ENCODE measurements at regions not wholly inside any gene's neighbourhood (a gene's known extent, or its start where the extent isn't known, plus 50 kb on each side); places are given as distances from the start of the nearest gene placed in this dataset.
A peak's percentile ranks its signal among the peaks of the same experiment; 100 is the strongest.
"Not testable (repeated sequence)": the region's sequence is repeated elsewhere in the genome, so short reads cannot be mapped to it uniquely, and the experiment has no call there.

DNA sequence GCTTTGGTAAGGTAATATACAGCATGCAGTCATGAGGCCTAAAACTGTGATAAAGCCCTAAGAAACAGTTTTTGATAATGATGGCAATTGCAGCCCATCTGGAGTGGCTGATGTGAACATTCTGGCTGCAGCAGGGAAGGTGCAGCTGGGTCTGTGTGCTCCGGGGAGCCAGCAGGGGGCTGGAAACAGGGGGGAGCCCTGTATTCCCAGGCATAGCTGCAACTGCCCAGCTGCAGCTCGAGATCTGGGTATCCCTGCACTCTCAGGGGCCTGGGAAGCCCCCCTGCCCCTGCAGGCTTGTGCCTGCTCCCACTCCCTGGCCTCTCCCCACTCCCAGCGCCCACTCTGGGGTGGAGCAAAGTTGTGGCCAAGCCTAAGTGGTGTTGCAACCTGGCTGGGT, 95.6 kb downstream of the RRAGB start:
- DNase-seq: no peak

DNA sequence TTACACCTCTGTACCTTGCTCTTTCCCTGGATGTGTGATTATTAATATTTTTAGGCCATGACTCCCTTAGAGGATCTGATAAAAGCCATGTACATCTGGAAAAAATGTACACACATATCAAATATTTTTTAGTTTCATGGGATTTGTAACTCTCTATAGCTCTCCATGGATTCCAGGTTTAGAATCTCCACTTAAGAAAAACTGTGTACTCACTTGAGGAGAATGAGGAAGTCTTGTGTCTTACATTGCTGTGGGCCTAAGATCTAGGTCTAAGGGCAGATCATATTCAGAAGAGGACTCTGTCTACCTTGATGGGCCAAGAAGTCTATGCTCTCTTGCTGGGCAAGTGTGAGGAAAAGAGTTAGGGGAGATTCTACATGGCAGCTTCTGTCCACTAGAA, 98.0 kb downstream of the RRAGB start:
- no peak for DNase-seq

DNA sequence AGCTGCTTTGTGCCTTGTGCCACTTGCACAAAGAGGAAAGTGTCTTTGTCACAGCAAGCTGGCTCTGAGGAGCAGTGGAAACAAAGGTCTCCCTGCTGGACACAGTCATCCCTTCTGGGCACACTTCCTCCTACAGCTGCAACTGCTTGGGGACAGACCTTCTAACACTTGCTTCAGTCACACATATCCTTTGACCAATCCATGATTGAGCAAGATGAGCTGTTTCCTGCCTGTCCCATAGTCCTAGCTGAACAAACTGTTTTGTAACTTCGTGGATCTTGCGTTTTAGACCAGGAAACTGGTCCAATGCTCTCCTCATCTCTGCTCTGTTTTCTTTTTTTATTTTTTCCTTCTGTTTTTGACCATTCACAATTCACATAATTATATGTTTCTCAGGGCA, 98.5 kb downstream of the RRAGB start:
- no peak for DNase-seq

DNA sequence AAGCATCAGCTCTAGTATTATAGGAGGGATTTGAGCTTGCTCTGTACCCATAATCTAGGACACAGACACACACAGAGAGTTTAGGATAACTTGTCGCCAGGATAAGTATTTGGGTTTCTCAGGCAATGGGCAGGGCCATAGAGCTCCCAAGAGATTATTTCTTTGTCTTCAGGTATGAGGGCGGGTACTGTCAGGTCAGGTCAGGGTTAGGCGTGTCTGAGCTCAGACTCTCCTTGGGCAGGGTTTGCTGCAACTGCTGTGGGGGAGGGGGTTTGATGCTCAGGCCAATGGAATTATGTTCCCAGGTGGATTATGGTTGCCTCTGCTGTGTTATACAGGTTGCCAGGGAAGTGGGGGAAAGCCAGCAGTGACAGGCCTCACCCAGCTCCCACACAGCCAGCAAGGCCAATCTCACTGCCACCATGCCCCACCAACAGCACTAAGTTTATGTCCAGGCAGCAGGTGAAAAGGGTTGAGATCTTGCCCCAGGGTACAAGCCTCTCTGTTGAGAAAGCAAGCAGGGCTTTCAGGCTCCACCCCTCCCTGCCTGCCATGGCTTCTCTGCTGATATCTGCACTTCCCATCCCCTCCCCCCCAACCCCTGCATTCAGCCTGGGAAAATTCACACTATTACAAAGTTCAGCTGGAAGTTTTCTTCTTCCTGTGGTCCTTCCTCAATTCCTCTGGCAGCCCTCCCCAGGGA, 101.3 kb downstream of the RRAGB start:
- no peak for DNase-seq

DNA sequence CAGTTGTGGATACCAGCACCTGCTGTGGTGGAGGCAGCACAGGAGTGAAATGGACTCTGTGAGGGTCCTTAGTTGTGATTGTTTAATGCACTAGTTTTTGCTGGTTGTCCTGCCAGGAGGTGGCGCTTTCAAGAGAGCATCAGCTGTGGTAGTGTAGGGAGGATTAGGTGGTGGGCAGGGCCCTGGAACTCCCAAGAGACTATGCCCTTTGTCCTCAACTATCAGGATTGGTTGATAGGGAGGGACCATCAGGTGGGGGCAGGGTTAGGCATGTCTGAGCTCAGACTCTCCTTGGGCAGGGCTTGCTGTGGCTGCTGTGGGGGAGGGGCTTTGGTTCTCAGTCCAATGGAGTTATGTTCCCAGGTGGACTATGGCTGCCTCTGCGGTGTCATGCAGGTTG, 121.9 kb downstream of the RRAGB start:
- DNase-seq: no peak

DNA sequence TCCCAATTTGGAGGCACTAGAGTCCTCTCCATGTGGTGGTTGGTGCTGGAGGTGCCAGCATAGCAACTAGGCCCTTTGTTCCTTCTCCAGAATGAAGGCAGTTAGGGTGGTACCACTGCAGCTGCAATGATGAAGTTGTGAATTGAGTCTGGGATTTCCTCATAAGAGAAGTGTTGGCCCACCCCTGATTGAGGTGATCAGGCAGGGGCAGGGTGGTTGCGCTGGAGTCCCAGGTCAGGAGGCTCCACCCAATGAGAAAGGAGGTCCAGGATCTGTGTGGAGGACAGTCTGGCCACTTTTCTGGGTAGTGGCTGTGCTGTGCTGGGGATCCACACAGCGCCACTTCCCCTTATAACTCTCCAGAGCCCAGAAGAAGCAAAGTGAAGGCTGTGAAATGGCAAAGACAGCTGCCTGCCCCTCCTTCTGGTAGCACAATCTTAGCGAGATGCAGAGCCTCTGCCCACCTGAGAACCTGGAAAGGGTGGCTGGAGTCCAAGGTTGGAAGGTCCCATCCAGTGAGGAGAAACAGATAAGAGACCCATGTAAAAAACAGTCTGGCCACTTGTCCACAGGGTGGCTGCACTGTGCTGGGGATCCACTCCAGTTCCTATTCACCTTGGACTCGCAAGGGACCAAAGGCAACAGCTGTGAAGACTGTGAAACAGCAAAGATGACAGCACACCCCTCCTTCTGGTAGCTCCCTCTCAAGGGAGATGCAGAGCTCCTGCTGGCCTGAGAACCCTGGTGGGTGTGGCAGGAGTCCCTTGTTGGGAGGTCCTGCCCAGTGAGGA, 124.6 kb downstream of the RRAGB start:
- no peak for DNase-seq

DNA sequence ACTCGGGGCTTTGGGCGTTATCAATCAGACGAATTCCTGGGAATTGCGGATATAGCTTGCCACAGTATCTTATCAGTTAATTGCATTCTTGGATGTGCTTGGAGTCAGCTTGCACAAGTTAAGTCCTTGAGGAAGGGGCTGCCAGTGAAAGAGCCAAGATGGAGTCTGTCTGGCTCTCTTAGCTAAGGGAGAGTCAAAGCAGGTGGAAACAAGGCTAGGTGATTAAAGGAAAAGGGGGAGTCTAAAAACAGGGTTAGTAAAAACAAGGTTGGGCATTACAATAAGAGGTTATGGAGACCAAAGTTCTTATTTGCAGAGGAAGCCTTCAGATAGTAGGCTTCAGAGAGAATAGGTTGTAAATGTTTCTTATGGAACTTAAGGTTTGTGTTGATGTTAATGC, 149.2 kb downstream of the RRAGB start:
- DNase-seq: not testable (repeated sequence)

DNA sequence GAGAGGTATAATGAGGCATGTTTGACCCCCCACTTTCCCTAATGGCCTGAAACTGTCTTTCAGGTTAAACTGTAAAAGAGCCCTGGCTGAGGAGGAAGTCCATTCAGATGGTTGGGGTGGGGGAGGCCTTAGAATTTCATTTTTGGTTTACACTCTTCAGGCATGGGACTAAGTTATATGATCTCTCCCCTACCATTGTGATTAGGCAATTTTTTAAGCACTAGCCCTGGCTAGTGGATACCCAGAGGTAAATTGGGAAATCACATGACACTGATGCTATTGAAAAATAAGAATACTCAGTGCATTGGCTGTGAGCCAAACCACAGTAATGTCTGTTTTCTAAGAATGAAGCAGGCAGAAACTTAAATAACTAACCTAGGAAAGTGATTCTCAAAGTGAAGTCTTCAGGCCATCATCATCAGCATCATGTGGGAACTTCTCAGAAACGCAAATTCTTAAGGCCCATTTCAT, 149.7 kb downstream of the RRAGB start:
- no peak for DNase-seq

DNA sequence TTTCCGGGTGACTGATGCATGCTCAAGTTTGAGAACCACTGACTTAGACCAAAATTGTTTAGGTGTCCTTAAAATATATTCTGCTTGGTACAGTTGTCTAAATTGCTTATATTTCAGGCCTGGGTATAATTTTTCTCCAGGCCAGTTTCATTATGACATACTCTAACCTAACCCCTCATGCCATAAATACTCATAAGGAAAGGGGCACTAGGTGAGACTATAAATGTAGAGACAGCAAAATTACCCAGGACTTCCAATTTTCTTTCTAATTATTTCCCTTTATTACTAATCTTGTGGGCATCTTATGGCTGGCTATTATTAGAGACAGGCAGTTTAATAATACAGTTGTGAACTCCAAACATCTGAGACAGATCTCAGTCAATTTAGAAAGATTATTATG, 150.2 kb downstream of the RRAGB start:
- DNase-seq: no peak

DNA sequence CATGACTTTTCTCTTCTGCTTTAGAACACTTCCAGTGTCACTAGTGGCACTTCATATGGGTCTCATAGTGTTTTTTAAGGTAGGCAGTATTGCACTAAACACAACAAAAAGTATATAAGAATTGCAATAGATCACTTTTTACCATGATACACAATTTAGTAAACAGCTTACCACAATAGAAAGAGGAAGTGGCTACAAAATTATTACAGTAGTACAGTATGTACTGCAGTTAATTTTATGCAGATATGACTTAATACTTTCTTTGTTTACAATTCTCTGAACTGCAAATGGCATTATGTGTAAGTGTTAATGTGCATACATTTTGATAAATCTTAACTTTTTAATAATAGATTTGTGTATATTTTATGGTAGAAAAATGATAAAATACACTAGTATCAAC, 157.3 kb downstream of the RRAGB start:
- no peak for DNase-seq

DNA sequence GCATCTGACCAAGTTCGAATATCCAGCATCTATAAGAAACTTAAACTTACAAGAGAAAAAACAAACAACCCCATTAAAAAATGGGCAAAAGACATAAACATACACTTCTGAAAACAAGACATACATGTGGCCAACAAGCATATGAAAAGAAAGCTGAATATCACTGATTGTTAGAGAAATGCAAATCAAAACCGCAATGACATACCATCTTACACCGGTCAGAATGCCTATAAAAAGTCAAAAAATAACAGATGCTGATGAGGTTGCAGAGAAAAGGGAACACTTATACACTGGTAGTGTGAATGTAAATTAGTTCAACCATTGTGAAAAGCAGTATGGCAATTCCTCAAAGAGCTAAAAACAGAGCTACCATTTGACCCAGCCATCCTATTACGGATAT, 166.0 kb downstream of the RRAGB start:
- not testable (repeated sequence) for DNase-seq

DNA sequence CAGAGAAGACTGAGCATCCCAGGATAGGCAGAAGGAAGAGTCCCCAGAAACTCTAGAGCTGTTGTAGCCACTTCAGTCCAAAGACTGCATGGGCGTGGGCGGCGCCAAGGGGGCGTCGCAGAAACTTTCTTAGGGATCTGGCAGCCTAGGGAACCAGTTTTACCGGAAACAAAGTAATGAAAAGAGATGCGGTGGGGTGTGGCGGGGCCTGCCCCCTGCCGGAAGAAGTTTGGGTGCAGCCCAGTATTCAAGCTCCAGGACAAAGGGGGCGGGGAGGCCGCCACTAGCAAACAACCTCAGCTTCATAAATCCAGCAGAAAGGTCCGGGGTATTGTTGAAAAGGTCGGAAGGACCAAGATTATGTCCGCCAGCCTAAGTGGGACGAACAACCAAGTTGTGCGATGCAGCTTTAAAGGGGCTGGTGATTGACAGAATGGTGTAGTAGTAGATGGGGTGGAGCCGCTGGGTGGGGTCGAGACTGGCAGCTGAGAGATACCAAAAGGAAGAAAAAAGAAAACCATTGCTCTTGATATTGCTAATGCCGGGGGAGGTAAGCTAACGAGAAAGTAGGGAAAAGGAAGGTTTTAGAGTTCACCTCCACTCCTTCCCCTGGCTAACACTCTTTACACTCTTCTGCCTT, 190.5 kb downstream of the RRAGB start:
- DNase-seq: peak; percentile 64

DNA sequence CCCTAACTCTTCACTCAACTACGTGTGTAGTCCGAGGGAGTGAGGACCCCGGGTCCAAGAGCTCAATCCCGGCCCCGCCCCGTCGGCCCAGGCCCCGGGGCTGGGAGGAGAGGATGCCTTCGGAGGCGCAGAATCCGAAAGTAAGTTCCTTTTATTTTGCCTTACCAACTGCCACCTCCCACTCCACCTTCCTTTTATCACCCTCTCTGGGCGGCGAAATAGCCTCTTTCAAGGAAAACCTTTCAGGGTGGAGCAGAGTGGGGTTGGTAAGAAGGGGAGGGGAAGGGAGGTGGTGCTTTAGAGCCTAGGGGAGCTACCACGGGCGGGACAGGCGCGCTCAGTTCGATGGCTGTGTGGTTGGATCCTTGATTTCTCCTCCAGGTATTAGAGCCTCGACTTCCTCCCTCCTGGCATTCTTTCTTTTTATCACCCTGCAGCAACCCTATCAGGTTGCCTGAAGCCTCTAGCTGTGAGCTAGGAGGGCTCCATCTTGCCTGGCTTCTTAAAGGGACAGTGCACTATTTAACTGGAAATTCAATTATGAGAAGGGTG, 191.2 kb downstream of the RRAGB start:
- peak; percentile 40 for DNase-seq

DNA sequence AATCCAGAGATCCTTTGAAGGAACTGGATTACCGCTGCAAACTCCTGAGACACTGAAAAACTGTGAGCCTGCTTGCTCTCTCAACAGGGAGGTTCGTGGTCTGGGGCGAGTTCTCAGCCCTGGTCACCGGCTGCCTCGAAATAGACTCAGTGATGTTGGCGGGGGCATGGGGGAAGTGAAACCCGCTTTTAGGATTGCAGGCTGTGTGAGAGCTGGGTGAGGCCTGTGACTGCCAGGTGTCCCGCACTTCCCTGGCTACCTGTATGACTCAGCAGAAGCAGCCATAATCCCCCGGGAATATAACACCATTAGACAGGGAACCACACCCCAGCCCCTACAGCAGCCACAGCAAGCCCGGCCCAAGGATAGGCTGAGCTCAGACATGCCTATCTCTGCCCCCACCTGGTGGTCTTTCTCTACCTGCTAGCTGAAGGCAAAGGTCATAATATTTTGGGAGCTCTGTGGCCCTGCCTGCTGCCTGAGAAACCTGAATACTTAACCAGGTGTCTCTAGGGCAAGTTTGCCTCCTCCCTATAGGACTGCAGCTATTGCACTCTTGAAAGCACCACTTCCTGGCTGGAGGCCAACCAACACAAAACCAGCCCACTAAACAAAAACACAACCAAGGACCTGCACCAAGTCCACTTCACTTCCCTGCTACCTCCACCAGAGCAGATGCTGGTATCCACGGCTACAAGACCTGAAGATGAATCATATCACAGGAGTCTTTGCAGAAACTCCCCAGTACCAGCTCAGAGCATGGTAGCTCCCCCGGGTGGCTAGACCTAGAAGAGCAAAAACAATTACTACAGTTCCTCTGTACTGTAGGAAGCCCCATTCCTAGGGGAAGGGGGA, 202.0 kb downstream of the RRAGB start:
- DNase-seq: no peak

DNA sequence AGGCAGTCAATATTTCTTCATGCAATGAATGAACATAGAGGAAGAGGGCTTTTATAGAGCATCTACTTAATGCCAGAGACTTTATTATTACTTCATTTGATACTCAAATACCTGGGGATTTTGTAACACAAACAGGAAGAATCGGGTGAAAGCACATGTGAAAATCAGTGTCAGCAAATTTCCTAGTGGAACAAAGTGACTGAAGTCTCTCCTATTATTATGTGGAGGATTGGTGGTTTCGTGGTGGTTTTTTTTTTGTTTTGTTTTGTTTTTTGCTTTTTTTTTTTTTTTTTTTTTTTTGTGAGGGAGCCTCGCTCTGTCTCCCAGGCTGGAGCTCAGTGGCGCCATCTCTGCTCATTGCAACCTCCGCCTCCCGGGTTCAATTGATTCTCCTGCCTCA, 207.0 kb downstream of the RRAGB start:
- DNase-seq: no peak

DNA sequence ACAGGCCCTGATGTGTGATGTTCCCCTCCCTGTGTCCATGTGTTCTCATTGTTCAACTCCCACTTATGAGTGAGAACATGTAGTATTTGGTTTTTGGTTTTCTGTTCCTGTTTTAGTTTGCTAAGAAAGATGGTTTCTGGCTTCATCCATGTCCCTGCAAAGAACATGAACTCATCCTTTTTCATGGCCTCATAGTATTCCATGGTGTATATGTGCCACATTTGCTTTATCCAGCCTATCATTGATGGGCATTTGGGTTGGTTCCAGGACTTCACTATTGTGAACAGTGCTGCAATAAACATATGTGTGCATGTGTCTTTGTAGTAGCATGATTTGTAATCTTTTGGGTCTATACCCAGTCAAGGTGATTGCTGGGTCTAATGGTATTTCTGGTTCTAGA, 211.0 kb downstream of the RRAGB start:
- DNase-seq: not testable (repeated sequence)
